Prostate gland (tissue), 2 donors: ENCODE measurements at regions not wholly inside any gene's neighbourhood (a gene's known extent, or its start where the extent isn't known, plus 50 kb on each side); places are given as distances from the start of the nearest gene placed in this dataset.

Experiments used
- CTCF ChIP-seq, 4 experiments: fragments of 200-600 bp in 2 of 4; fragments of 450-650 bp in 2 of 4; sonication (generic) in 2 of 4; IDR thresholded peaks; 1 replicate in 3 of 4; 2 replicates in 1 of 4; pipeline ENCODE4 v1.5.1; 2016 to 2019; ENCODE audit warnings: antibody characterized with exemption in 4 of 4, mild to moderate bottlenecking in 2 of 4, moderate library complexity in 2 of 4
- POLR2A ChIP-seq: fragments of 450-650 bp; IDR thresholded peaks from one replicate; pipeline ENCODE4 v1.6.1; 2016; ENCODE audit warnings: antibody characterized with exemption, mild to moderate bottlenecking
- POLR2AphosphoS5 ChIP-seq: sonication (generic); formaldehyde crosslinking; IDR thresholded peaks from one replicate; pipeline ENCODE4 v1.6.1; 2017; ENCODE audit warnings: antibody characterized with exemption

GRCh38 chr4:124884316-124884715, 171.8 kb upstream of the ANKRD50 start:
- TF ChIP-seq CTCF (IDR thresholded peaks at IDR 0.05) (no peak), POLR2A (no peak), POLR2AphosphoS5 (no peak)
